Right atrium auricular region (tissue), 2 donors: ENCODE measurements at regions not wholly inside any gene's neighbourhood (a gene's known extent, or its start where the extent isn't known, plus 50 kb on each side); places are given as distances from the start of the nearest gene placed in this dataset.

Experiments
- DNase-seq: peaks from one replicate; pipeline ENCODE4 v3.0.0-alpha.2; 2019; ENCODE audit warnings: low spot score
- H3K27ac ChIP-seq, 2 donors: fragments of 200-600 bp; sonication (generic); 1 replicate in 1 of 2; 2 replicates in 1 of 2; pipeline ENCODE4 v1.5.1; 2016 to 2019
- H3K27me3 ChIP-seq, 2 donors: fragments of 200-600 bp; sonication (generic); one replicate each; pipeline versions ENCODE4 v1.5.1 to v1.6.0; 2017 to 2019
- H3K36me3 ChIP-seq: fragments of 200-600 bp; sonication (generic); one replicate; pipeline ENCODE4 v1.5.1; 2016
- H3K4me1 ChIP-seq, 2 donors: fragments of 200-600 bp; sonication (generic); one replicate each; pipeline versions ENCODE4 v1.5.1 to v1.6.0; 2017 to 2019
- H3K4me3 ChIP-seq, 2 donors: fragments of 200-600 bp; sonication (generic); 1 replicate in 1 of 2; 2 replicates in 1 of 2; pipeline ENCODE4 v1.5.1; 2017 to 2019; ENCODE audit warnings: mild to moderate bottlenecking in 1 of 2, moderate library complexity in 1 of 2
- H3K9me3 ChIP-seq, 2 donors: fragments of 200-600 bp; sonication (generic); one replicate each; pipeline ENCODE4 v1.5.1; 2019
- CTCF ChIP-seq, 2 donors: fragments of 200-600 bp; sonication (generic); IDR thresholded peaks; one replicate each; pipeline ENCODE4 v1.5.1; 2019; ENCODE audit warnings: antibody characterized with exemption in 2 of 2

GRCh38 chr2:187799601-187800000, 245.4 kb upstream of the TFPI start:
- Histone ChIP-seq H3K36me3 (no peaks in the 10 kb centered on the region), H3K4me1 (no peaks in the 10 kb centered on the region), H3K9me3 (peaks cover 0 to 31% of the 10 kb centered on the region in 2 donors), H3K27me3 (no peaks in the 10 kb centered on the region), H3K27ac (no peak overlapping the region), H3K4me3 (no peak overlapping the region)
- TF ChIP-seq CTCF (IDR thresholded peaks at IDR 0.05), result no peak
- DNase-seq, result no peak

- H3K9me3 ChIP-seq, result peaks cover 0 to 5% of the 10 kb centered on the region in 2 donors
- DNase-seq, result no peak
- no peak for TF ChIP-seq CTCF (IDR thresholded peaks at IDR 0.05)
- no peak overlapping the region for H3K4me3 ChIP-seq
- no peaks in the 10 kb centered on the region for H3K36me3 ChIP-seq
- H3K27ac ChIP-seq, result no peak overlapping the region
- no peaks in the 10 kb centered on the region for H3K4me1 ChIP-seq
- H3K27me3 ChIP-seq, result no peaks in the 10 kb centered on the region
These were observed 249.6 kb upstream of the TFPI start for GRCh38 chr2:187803816-187804215.

- Histone ChIP-seq H3K27ac (no peak overlapping the region), H3K4me3 (no peak overlapping the region), H3K36me3 (no peaks in the 10 kb centered on the region), H3K27me3 (no peaks in the 10 kb centered on the region), H3K4me1 (no peaks in the 10 kb centered on the region), H3K9me3 (peaks cover 0 to 5% of the 10 kb centered on the region in 2 donors)
- no peak for DNase-seq
- TF ChIP-seq CTCF (IDR thresholded peaks at IDR 0.05), result no peak
These were observed 260.9 kb upstream of the TFPI start for GRCh38 chr2:187815113-187815512.

GRCh38 chr2:187819624-187820023, 265.4 kb upstream of the TFPI start:
- H3K4me1 ChIP-seq, result no peaks in the 10 kb centered on the region
- H3K36me3 ChIP-seq, result no peaks in the 10 kb centered on the region
- no peak overlapping the region for H3K4me3 ChIP-seq
- H3K27ac ChIP-seq, result no peak overlapping the region
- TF ChIP-seq CTCF (IDR thresholded peaks at IDR 0.05), result no peak
- DNase-seq, result no peak
- H3K27me3 ChIP-seq, result no peaks in the 10 kb centered on the region
- peaks cover 0 to 5% of the 10 kb centered on the region in 2 donors for H3K9me3 ChIP-seq

GRCh38 chr2:187825108-187825507, 270.9 kb upstream of the TFPI start:
- no peaks in the 10 kb centered on the region for H3K36me3 ChIP-seq
- H3K4me3 ChIP-seq, result no peak overlapping the region
- peaks cover 0 to 13% of the 10 kb centered on the region in 2 donors for H3K9me3 ChIP-seq
- no peaks in the 10 kb centered on the region for H3K4me1 ChIP-seq
- TF ChIP-seq CTCF (IDR thresholded peaks at IDR 0.05), result no peak
- H3K27ac ChIP-seq, result no peak overlapping the region
- DNase-seq, result no peak
- no peaks in the 10 kb centered on the region for H3K27me3 ChIP-seq

- TF ChIP-seq CTCF (IDR thresholded peaks at IDR 0.05), result no peak
- H3K27ac ChIP-seq, result no peak overlapping the region
- no peaks in the 10 kb centered on the region for H3K4me1 ChIP-seq
- no peak overlapping the region for H3K4me3 ChIP-seq
- DNase-seq, result no peak
- no peaks in the 10 kb centered on the region for H3K36me3 ChIP-seq
- no peaks in the 10 kb centered on the region for H3K27me3 ChIP-seq
- H3K9me3 ChIP-seq, result peaks cover 0 to 13% of the 10 kb centered on the region in 2 donors
These were observed 271.8 kb upstream of the TFPI start for GRCh38 chr2:187826023-187826422.
